Stimulated activated naive CD8-positive, alpha-beta T cell treated with anti-CD3 and anti-CD28 coated beads, Interleukin-15, amount 100 ng/mL, for 72 hours (primary cell): ENCODE measurements at regions not wholly inside any gene's neighbourhood (a gene's known extent, or its start where the extent isn't known, plus 50 kb on each side); places are given as distances from the start of the nearest gene placed in this dataset.
A peak's percentile ranks its signal among the peaks of the same experiment; 100 is the strongest.

Experiments used
- ATAC-seq: fragments of 150-1000 bp; cut with Tn5 transposase; 2 replicates; pipeline ENCODE4 v1.10.0; 2021; ENCODE audit warnings: mild to moderate bottlenecking, moderate library complexity
- DNase-seq, 2 donors: peaks; one replicate each; pipeline ENCODE4 v3.0.0; 2021 to 2022
- H3K27ac Mint-ChIP-seq, 2 donors: one replicate each; pipeline ENCODE4 v1.8.0; 2022; ENCODE audit warnings: mild to moderate bottlenecking in 2 of 2, mixed read lengths in 2 of 2, moderate library complexity in 2 of 2
- H3K27me3 Mint-ChIP-seq: one replicate; pipeline ENCODE4 v1.8.0; 2022; ENCODE audit warnings: mixed read lengths
- H3K4me1 Mint-ChIP-seq: one replicate; pipeline ENCODE4 v1.8.0; 2022; ENCODE audit warnings: mild to moderate bottlenecking, mixed read lengths
- H3K4me3 Mint-ChIP-seq, 2 donors: one replicate each; pipeline ENCODE4 v1.8.0; 2022; ENCODE audit warnings: mild to moderate bottlenecking in 2 of 2, mixed read lengths in 2 of 2, moderate library complexity in 1 of 2
- H3K9me3 Mint-ChIP-seq, 2 donors: one replicate each; pipeline ENCODE4 v1.8.0; 2022; ENCODE audit warnings: mixed read lengths in 2 of 2

GRCh38 chr1:232269988-232270387 is 359.9 kb downstream of the SIPA1L2 start:
- Mint-ChIP-seq H3K4me1 (no peaks in the 10 kb centered on the region), H3K4me3 (no peak overlapping the region), H3K27ac (no peak overlapping the region), H3K9me3 (no peaks in the 10 kb centered on the region), H3K27me3 (peaks cover 28% of the 10 kb centered on the region)
- no peak for DNase-seq
- ATAC-seq, result no peak

GRCh38 chr1:232267837-232268598 is 361.9 kb downstream of the SIPA1L2 start:
- no peak for ATAC-seq
- H3K27ac Mint-ChIP-seq, result no peak overlapping the region
- no peaks in the 10 kb centered on the region for H3K9me3 Mint-ChIP-seq
- H3K27me3 Mint-ChIP-seq, result peaks cover 43% of the 10 kb centered on the region
- H3K4me3 Mint-ChIP-seq, result no peak overlapping the region
- H3K4me1 Mint-ChIP-seq, result no peaks in the 10 kb centered on the region
- DNase-seq, result no peak

- no peak for DNase-seq
- Mint-ChIP-seq H3K4me1 (no peaks in the 10 kb centered on the region), H3K27me3 (peaks cover 41% of the 10 kb centered on the region), H3K27ac (no peak overlapping the region), H3K4me3 (no peak overlapping the region), H3K9me3 (no peaks in the 10 kb centered on the region)
- no peak for ATAC-seq
Observed at GRCh38 chr1:232267092-232267836, 362.7 kb downstream of the SIPA1L2 start.

GRCh38 chr1:232263452-232263851 is 366.5 kb downstream of the SIPA1L2 start:
- no peak for ATAC-seq
- DNase-seq, result no peak
- no peaks in the 10 kb centered on the region for H3K4me1 Mint-ChIP-seq
- peaks cover 54% of the 10 kb centered on the region for H3K27me3 Mint-ChIP-seq
- H3K9me3 Mint-ChIP-seq, result no peaks in the 10 kb centered on the region
- no peak overlapping the region for H3K4me3 Mint-ChIP-seq
- no peak overlapping the region for H3K27ac Mint-ChIP-seq

GRCh38 chr1:232262991-232263390 is 366.9 kb downstream of the SIPA1L2 start:
- H3K4me3 Mint-ChIP-seq, result no peak overlapping the region

GRCh38 chr1:232260861-232261260 is 369.1 kb downstream of the SIPA1L2 start:
- Mint-ChIP-seq H3K27ac (no peak overlapping the region), H3K27me3 (peaks cover 58% of the 10 kb centered on the region), H3K9me3 (no peaks in the 10 kb centered on the region), H3K4me3 (no peak overlapping the region), H3K4me1 (no peaks in the 10 kb centered on the region)
- DNase-seq (no peak), ATAC-seq (no peak)

More at GRCh38 chr1:232262991-232263390, 366.9 kb downstream of the SIPA1L2 start:
- H3K9me3 Mint-ChIP-seq, result no peaks in the 10 kb centered on the region
- no peak for DNase-seq
- no peak overlapping the region for H3K27ac Mint-ChIP-seq
- H3K27me3 Mint-ChIP-seq, result peaks cover 59% of the 10 kb centered on the region
- no peak for ATAC-seq
- no peaks in the 10 kb centered on the region for H3K4me1 Mint-ChIP-seq

GRCh38 chr1:232260045-232260444 is 369.9 kb downstream of the SIPA1L2 start:
- Mint-ChIP-seq H3K4me1 (no peaks in the 10 kb centered on the region), H3K27me3 (peaks cover 56% of the 10 kb centered on the region), H3K9me3 (no peaks in the 10 kb centered on the region), H3K27ac (no peak overlapping the region), H3K4me3 (no peak overlapping the region)
- DNase-seq (no peak), ATAC-seq (no peak)

GRCh38 chr1:232259333-232259732 is 370.6 kb downstream of the SIPA1L2 start:
- DNase-seq, result no peak
- Mint-ChIP-seq H3K4me1 (no peaks in the 10 kb centered on the region), H3K9me3 (no peaks in the 10 kb centered on the region), H3K27me3 (peaks cover 51% of the 10 kb centered on the region), H3K4me3 (no peak overlapping the region), H3K27ac (no peak overlapping the region)
- no peak for ATAC-seq

- no peak overlapping the region for H3K4me3 Mint-ChIP-seq
- peaks cover 54% of the 10 kb centered on the region for H3K27me3 Mint-ChIP-seq
- H3K27ac Mint-ChIP-seq, result no peak overlapping the region
- DNase-seq, result no peak
- H3K9me3 Mint-ChIP-seq, result no peaks in the 10 kb centered on the region
- H3K4me1 Mint-ChIP-seq, result peaks cover 9% of the 10 kb centered on the region
- ATAC-seq, result no peak
Observed at GRCh38 chr1:232252546-232253118, 377.3 kb downstream of the SIPA1L2 start.

- no peak overlapping the region for H3K27ac Mint-ChIP-seq
- peaks cover 64% of the 10 kb centered on the region for H3K27me3 Mint-ChIP-seq
- H3K9me3 Mint-ChIP-seq, result no peaks in the 10 kb centered on the region
- H3K4me3 Mint-ChIP-seq, result no peak overlapping the region
- no peak for ATAC-seq
- DNase-seq, result no peak
- peaks cover 9% of the 10 kb centered on the region for H3K4me1 Mint-ChIP-seq
Observed at GRCh38 chr1:232250838-232251237, 379.1 kb downstream of the SIPA1L2 start.

GRCh38 chr1:232249861-232250777 is 379.8 kb downstream of the SIPA1L2 start:
- ATAC-seq, result no peak
- Mint-ChIP-seq H3K4me1 (peaks cover 9% of the 10 kb centered on the region), H3K4me3 (no peak overlapping the region), H3K27ac (no peak overlapping the region), H3K27me3 (peaks cover 72% of the 10 kb centered on the region), H3K9me3 (no peaks in the 10 kb centered on the region)
- DNase-seq, result no peak

- H3K27me3 Mint-ChIP-seq, result peaks cover 78% of the 10 kb centered on the region
- H3K27ac Mint-ChIP-seq, result no peak overlapping the region
- peaks cover 9% of the 10 kb centered on the region for H3K4me1 Mint-ChIP-seq
- no peaks in the 10 kb centered on the region for H3K9me3 Mint-ChIP-seq
- no peak for DNase-seq
- no peak overlapping the region for H3K4me3 Mint-ChIP-seq
- ATAC-seq, result no peak
Observed at GRCh38 chr1:232249339-232249738, 380.6 kb downstream of the SIPA1L2 start.

- DNase-seq (no peak), ATAC-seq (no peak)
- H3K27ac Mint-ChIP-seq, result no peak overlapping the region
- H3K4me1 Mint-ChIP-seq, result peaks cover 9% of the 10 kb centered on the region
- peaks cover 83% of the 10 kb centered on the region for H3K27me3 Mint-ChIP-seq
- H3K9me3 Mint-ChIP-seq, result no peaks in the 10 kb centered on the region
- no peak overlapping the region for H3K4me3 Mint-ChIP-seq
Observed at GRCh38 chr1:232248276-232248820, 381.6 kb downstream of the SIPA1L2 start.

- Mint-ChIP-seq H3K9me3 (no peaks in the 10 kb centered on the region), H3K4me3 (no peak overlapping the region), H3K27ac (no peak overlapping the region), H3K27me3 (peaks cover 78% of the 10 kb centered on the region), H3K4me1 (peaks cover 9% of the 10 kb centered on the region)
- DNase-seq (no peak), ATAC-seq (no peak)
Observed at GRCh38 chr1:232247669-232248068, 382.3 kb downstream of the SIPA1L2 start.

- ATAC-seq (no peak), DNase-seq (no peak)
- H3K27me3 Mint-ChIP-seq, result peaks cover 73% of the 10 kb centered on the region
- no peak overlapping the region for H3K4me3 Mint-ChIP-seq
- peaks cover 10 to 13% of the 10 kb centered on the region in 2 donors for H3K9me3 Mint-ChIP-seq
- peak overlapping the region in 1 of 2 donors; percentile 6 for H3K27ac Mint-ChIP-seq
- H3K4me1 Mint-ChIP-seq, result peaks cover 4% of the 10 kb centered on the region
Observed at GRCh38 chr1:232244426-232244825, 385.5 kb downstream of the SIPA1L2 start.
